Stimulated activated CD4-positive, alpha-beta T cell treated with anti-CD3 and anti-CD28 coated beads, Interleukin-15, amount 100 ng/mL, for 48 hours (primary cell): ENCODE measurements at regions not wholly inside any gene's neighbourhood (a gene's known extent, or its start where the extent isn't known, plus 50 kb on each side); places are given as distances from the start of the nearest gene placed in this dataset.

Source experiments
- DNase-seq, 2 donors: peaks; one replicate each; pipeline ENCODE4 v3.0.0-alpha.2; 2020; ENCODE audit warnings: low read depth in 2 of 2

DNA sequence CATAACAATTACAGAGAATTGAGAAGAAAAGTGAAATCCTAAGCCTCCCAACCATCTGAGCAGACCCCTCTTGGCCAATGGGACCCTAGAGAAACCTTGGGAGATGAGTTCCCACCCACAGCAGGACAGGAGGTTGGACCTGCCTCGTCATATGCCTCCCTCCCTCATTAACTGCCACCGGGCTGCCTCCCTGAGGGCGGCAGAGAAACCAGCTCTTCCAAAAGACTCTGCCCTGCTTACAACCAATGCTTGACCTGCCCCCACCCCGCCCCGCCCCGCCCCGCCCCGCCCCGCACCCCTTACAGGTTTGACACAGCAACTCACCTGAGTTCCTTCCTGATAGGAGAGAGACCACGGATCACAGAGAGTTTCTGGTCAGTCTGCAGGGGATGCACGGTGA lies 86.1 kb downstream of the ADRA2C start:
- DNase-seq, result no peak

DNA sequence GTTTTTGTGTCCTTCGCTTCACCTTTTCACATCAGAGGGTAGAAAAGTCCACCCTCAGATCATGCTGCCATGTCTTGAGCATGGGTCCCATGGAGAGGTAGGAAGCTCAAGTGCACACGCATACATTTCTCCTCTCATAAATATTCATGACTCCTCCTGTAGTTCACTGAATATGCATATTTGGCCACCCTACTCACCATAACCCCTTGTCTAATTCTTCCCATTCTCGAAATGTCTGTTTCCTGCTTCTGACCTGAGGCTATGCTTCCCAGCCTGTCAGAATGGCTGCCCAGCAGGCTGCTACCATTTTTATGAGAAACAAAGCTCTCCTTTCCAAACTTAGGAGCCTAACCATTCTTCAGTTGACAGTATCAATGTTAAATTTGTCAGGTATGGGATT lies 86.5 kb downstream of the ADRA2C start:
- no peak for DNase-seq

DNA sequence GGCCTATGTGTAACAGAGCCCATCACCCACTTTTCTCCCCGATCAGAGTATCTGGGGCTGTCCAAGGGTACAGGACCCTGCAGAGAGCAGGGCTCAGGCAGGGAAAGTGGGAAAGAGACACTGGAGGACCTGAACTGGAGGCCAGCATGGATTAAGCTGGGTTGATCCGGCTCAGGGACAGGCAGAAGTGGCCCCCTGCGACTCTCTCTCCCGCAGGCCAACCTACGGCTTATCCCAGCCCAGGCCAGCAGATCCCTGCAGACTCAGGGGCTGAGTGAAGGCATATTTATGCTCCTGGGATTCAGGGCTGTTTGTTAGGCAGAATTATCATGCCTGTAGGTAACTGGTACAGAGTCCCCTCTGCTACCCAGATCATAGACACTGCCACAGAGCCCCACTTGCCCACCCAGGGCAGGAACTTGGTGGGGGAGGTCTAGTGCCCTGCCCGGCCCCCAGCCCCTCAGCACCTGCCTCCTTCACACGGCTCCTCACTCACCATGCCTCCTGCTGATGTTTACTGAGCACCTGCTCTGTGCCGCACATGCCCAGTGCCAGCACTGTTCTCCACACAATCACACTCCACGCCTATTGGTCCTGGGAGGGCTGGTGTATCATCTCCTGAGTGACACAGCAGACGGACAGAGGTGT lies 87.3 kb downstream of the ADRA2C start:
- no peak for DNase-seq

DNA sequence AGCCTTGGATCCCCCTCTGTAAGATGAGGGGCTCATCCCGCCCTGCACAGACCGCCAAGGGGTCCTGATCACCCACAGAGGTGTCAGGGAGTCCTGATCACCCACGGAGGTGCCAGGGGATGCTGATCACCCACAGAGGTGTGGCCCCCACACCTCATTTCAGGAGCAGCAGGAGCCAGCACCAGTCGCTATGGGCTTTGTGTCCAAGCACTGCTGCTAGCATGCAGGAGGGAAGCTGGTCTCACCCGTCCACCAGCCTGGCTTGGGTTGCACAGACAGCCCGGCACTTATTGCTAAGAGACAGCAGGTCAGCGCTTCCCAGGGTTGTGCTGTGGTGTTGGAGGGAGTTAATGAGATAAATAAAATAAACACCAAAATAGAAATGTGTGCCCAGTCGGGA lies 88.5 kb downstream of the ADRA2C start:
- DNase-seq, result no peak

DNA sequence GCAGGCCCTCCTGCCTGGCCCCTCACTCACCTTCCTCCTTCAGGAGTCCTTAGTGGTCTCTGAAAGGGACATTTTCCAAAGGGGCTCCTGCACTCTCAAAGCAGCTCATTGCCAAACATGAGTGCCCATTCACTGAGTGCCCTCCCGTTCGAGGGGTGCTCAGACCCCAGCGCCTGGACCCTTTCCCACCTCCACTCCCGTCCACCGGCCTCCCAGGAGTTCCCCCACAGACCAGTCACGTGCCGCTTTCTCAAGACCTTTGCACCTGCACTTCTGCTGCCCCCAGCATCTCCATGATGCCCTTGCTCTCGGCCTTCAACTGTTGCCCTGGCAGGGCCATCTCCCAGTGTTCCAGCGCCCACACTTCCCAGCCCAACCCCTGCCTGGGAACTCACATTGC lies 89.5 kb downstream of the ADRA2C start:
- no peak for DNase-seq

DNA sequence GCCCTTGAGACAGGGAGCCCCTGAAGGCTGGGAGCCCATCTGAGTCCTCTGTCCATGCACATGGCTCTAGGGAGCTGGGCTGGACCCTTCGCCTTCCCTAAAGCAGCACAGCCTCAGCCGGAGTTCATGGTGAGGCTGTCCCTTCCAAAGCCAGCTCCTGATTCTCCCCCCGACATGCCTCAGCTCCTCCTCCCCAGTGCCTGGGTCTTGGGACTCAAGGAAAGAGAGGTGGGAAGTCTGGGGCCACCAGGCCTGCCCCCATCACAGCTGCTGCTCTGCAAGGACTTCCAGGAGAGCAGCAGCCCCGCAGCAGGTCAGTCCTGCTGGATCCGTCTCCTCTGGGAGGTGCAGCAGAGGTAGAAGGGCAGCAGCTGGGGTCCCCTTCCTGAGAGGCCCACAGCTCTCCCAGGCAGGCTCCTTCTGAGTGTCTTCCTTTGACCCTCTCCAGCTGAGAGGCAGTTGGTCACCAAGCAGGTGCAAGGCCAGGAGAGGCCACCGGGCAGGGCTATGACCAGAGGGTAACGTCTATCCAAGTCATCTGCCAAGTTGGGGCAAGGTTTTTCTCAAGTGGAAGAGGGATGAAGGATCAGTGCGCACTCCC lies 90.5 kb downstream of the ADRA2C start:
- no peak for DNase-seq

DNA sequence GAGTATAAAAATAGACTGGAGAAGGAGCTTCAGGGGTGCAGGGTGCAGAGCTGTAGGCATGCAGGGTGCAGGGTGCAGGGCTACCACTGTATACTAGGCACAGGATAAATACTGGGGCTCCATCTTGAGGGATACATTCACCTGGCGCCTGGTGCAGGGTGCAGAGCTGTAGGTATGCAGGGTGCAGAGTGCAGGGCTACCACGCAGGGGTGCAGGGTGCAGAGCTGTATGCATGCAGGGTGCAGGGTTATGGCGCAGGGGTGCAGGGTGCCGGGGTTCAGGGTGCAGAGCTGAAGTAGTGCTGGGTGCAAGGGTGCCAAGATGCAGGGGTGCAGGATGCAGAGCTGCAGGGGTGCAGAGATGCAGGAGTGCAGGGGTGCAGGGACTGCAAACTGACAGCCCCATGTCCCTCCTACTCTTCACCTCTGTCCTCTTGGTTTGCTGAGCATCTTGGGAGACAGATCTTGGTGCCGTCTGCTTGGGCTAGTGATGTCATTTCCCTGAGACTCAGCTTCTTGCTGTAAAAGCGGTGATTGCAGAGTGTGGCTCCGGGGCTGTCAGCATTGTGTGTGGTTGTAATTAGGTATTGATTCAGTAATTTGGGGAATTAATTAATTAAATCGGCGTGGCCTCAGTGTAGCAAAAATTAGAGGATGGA lies 91.2 kb downstream of the ADRA2C start:
- DNase-seq, result no peak

DNA sequence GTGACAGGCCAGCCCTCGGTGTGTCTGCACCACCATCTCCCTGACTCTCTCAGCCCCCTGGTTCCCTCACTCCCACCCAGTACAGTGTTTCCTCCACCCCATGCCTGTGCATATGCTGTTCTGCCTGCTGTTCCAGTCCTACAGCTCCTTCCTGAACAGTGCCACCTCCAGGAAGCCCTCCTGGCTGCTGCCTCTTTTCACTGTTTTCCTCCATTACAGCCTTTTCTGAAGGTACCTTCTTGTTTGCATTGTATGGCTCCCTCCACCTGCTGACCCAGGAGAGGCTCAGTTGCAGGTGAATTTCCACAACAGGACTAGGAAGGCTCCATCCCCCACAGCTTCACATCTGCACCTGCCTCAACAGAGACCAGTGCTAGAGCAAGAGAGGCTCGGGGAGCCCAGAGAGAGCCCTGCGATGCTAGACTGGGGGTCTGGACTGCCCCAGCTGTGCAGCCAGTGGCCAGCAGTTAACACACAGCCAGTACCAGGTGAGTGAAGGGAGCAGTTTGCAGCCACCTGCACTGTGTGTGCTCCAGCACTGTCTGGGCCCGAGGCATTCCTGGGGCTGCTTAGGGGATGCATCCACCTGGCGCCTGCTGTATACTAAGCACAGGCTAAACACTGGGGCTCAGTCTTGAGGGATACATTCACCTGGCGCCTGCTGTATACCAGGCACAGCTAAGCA lies 92.0 kb downstream of the ADRA2C start:
- DNase-seq, result no peak

DNA sequence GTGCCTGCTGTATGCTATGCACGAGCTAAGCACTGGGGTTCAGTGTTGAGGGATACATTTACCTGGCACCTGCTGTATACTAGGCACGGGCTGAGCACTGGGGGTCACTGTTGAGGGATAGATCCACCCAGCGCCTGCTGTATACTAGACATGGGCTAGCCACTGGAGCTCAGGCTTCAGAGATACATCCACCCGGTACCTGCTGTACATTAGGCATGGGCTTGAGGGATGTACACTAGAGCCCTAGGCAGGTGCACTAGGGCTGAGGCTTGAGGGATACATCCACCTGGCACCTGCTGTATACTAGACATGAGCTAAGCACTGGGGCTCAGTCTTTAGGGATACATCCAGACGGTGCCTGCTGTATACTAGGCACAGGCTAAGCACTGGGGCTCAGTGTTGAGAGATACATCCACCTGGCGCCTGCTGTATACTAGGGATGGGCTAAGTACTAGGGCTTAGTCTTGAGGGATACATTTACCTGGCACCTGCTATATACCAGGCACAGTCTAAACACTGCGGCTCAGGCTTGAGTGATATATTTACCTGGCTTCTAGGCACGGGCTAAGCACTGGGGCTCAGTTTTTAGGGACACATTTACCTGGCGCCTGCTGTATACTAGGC lies 92.7 kb downstream of the ADRA2C start:
- no peak for DNase-seq

DNA sequence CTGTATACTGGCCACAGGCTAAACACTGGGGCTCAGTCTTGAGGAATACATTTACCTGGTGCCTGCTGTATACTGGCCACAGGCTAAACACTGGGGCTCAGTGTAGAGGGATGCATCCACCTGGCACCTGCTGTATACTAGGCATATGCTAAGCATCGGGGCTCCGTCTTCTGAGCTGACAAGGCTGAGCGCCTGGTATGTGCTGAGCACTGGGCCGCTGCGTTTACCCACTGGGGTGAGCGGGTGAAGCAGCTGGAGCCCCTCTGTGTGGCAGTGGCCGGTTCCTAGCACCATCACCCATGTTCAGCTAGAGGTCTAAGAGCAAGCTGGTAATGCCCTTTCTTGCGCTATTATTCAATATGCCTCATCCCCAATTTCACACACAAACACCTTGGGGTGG lies 93.4 kb downstream of the ADRA2C start:
- no peak for DNase-seq

DNA sequence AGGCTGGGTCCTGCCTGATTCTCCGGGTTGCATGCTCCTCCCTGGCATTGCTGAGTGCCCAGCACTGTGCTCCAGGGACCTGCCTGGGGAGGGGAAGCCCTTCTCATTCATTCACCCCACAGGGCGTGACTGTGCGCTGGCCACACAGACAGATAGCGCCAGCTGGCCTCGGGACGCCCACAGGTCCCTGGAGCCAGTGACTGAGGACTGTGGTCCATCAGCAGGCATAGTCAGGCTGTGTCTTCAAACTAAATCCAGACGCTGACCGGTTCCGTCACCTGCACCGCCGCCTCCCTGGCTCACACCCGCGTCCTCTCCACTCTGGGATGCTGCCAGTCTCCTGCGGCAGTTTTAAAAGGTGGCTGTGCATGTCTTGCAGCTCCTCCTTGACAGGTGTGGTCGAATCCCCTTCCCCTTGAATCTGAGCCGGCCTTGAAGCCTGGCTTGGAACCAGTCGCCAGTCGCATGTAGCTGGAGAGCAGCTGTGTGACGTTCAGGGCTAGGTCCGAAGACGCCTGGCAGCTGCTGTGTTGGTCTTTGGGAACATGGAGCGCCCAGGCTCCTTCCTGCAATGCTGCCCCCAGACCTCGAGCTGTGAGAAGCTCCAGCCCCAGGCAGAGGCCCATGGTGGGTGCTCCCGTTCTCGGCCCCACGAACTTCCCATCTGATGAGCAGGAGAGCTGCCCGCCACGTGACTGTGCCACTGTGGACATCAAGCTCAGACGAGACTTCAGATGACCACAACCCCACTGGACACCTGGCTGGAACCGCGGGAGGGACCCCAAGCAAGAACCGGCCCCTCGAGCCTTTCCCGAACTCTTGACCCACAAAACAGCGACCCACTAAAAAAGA lies 94.1 kb downstream of the ADRA2C start:
- DNase-seq, result no peak

DNA sequence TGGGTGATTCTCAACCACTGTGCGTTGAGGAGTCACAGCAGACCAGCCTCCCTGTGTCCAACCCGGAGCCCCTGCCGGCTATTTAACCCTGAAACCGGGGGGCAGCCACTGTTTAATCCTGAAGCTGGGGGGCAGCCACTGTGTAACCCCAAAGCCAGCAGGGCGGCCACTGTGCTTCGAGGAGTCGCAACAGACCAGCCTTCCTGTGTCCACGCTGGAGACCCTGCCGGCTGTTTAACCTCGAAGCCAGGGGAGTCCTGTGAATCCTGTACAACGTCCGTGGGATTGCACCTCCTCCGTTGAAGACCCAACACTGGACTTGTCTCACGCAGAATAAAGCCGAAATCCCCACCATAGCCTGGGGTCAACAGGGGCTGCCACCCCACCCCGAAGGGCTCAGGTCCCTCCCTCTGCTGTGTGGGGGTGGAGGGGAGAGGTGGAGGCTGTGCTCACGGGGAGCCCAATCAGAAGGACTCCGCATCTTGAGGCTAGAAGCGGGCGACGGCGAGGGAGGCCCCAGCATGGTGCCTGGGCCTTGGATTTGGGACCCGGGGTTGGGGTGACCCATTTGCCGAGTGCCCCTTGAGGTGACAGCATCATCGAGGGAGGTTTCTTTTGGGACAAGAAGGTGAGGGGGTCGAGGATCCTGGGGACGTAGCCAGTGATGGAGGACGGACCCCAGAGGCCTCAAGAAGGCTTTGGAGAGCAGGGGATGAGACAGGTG lies 94.9 kb downstream of the ADRA2C start:
- no peak for DNase-seq

DNA sequence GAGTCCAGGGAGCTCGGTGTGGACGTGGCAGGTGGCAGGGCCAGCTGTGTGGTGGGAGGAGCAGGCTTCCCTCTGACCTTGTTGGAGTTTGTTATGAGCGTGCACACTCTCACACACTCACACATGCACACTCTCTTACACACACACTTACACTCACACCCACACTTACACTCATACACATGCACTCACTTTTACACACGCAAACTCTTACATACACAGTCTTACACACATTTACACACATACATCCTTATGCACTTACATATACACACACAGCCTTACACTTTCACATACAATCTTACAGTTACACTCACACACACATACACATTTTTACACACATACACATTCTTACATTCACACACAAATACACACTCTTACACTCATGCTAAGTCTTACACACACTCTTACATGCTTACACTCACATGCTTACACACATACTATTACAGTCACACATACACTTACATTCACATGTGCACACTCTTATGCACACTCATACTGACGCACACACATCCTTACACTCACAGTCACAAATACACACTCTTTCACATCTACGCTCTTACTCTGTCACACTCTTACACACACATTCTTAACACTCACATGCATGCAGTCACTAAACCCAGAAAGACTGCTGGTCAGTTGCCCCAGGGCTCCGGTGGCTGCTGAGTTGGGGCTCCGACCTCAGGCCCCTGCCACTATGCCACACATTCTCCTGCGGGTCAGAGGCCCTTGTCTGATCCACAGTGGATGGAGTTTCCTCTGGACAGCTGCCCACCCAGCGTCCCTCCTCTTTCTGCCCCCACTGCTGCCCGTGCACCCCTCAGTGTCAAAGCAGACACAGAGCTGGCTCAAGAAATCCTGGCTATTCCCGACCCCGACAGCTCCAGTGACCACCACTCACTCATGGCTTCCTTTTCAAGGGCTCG lies 95.8 kb downstream of the ADRA2C start:
- no peak for DNase-seq

DNA sequence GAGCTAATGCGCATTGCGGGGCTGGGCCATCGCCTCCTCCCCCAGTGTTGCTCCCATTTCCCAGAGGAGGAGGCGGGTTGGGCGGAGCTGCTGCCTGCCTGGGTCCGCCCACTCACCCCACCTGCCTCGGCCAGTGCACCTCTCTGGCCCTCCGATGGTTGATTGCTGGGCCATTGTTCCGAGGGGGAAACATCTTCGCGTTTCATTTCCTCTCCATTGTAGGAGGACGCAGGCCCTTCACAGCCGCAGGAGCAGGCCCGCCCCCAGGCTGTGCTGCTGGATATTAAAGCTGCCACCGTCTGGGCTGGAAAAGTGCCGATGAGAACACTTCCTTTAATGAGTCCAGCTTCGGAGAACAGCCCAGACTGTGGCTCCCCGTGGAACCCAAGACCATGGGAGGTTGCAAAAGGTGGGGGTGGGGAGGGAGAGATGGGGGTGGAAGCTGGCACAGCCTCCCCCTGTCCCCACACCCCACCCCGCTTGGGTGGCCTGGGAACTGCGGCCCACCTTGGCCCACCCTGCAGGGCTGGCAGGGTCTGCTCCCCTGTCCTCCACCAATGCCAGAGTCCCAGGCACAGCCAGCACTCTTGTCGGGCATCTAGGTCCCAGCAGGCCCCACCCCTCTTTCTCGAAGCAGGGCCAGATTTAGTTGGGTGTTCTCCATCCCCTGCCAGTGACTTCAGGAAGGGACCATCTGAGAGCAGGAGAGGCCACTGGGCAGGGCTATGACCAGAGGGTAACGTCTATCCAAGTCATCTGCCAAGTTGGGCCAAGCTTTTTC lies 96.6 kb downstream of the ADRA2C start:
- DNase-seq, result no peak

DNA sequence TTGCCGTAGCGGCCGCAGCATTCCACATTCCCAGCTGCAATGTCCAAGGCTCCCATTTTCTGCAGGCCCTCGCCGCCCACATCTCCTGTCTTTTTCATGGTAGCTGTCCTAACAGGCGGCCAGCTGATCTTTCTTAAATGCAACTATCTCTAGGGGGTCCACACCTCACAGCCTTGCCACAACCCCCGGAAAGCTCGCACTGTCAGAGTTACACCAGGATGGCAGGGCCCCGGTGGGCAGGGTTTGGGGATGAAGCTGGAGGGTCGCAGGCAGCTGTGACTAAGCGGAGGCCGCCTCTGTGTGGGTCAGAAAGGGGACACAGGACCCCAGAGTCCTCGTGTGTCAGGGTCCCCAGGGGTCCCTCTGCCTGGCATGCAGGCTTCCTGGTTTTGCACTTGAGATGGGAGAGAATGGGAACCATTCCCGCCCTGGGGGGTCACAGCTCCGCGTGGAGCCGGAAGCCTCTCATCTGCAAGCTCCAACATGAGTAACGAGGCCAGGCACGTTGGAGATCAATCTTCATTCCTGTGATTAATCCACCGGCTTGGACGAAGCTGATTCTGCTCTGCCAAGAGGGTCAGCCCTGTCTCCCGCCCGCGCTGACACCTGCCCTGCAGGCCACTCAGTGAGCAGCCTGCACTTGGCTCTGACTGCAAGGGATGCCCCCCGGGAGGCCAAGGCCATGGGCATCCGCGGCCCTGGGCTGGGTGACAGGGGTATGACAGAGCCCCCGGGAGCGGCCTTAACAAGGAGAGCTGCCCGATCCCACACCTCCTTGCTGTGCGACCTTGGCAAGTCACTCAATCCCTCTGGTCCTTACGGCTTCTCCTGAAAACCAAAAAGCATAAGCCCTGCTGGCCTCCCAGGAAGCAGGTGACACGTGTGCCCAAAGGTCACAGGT lies 97.9 kb downstream of the ADRA2C start:
- DNase-seq, result no peak

DNA sequence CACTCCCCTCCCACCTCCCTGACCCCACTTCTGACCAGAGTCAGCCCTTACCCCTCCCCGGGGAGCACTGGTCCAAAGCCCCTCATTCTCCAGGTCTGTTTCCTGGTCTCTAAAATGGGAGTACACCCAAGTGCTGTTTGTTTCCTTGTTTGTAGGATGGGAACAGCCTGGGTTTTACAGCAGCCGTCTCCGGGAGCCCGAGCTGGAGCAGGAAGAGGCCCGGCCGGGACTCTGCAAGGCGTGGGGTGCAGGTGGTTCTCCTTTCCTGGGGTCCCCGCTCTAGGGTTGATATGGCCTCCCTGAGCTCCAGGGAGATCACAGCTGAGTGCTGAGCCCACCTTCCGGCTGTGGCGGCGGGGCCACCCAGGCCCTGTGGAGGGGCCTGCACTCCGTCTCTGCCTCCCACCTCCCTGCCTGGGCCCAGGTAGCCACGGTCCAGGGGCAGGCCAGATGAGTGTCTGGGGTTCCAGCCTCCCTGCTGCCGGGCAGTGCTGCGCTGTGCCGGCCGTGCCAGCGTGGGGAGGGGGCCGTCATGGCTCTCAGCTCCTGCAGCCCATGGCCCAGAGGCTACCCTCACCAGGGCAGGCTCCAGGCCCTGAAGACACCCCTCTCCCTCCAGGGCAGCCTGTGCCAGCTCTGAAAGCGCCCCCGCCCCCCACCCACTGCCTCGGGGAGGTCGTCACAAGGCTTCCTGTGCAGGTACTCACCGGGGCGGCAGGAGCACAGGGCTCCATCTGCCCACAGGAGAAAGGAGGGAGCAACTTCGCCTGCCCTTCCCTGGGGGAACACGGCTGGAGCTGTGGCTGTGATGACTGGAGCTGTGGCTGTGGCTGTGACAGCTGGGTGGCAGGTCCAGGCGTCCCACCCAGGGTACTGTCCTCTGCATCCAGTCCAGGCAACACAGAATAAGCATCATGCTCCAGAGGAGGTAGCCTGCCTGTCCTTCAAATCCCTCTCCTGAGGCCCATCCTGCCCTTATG lies 98.8 kb downstream of the ADRA2C start:
- DNase-seq, result no peak
